H1 (cell line): ENCODE measurements at regions not wholly inside any gene's neighbourhood (a gene's known extent, or its start where the extent isn't known, plus 50 kb on each side); places are given as distances from the start of the nearest gene placed in this dataset.

Source experiments
- CTCF ChIA-PET: fragments of 300-600 bp; sonication (Branson Sonifier 250); formaldehyde crosslinking; loops from one replicate; lab custom pipeline; 2021; ENCODE audit not compliant: partially characterized antibody; lab: Charles Lee
- POLR2A ChIA-PET: fragments of 300-600 bp; sonication (Branson Sonifier 250); formaldehyde crosslinking; loops from one replicate; lab custom pipeline; 2021; ENCODE audit warnings: inconsistent platforms; ENCODE audit not compliant: partially characterized antibody; lab: Charles Lee
- DNase-seq, 2 experiments: peaks; one replicate each; pipeline versions ENCODE4 v3.0.0 to v3.0.0-alpha.2; 2010 to 2022; ENCODE audit warnings: low spot score in 2 of 2, low read depth in 1 of 2, mixed read lengths in 1 of 2
- FAIRE-seq: peaks from 2 replicates; lab custom pipeline; 2011; peaks lifted over from hg19 to GRCh38; lab: Jason Lieb, UNC
- H2AFZ ChIP-seq: 2 replicates; pipeline ENCODE4 v1.8.1; 2012; ENCODE audit warnings: low read length, inconsistent platforms
- H2AK5ac ChIP-seq: 2 replicates; pipeline ENCODE4 v1.6.1; 2013; ENCODE audit warnings: low read depth, low read length
- H2BK120ac ChIP-seq: replicated peaks from 2 replicates; pipeline ENCODE3; 2013; ENCODE audit warnings: low read depth, low read length, inconsistent platforms
- H2BK12ac ChIP-seq: 2 replicates; pipeline ENCODE4 v1.6.1; 2013; ENCODE audit warnings: low read depth, low read length
- H2BK15ac ChIP-seq: 2 replicates; pipeline ENCODE4 v1.6.1; 2013; ENCODE audit warnings: low read length
- H2BK20ac ChIP-seq: 2 replicates; pipeline ENCODE4 v1.6.1; 2013; ENCODE audit warnings: low read length
- H2BK5ac ChIP-seq: 2 replicates; pipeline ENCODE4 v1.6.1; 2013; ENCODE audit warnings: low read depth, low read length
- H3K14ac ChIP-seq: 2 replicates; pipeline ENCODE4 v1.6.1; 2013; ENCODE audit warnings: inconsistent platforms; ENCODE audit not compliant: insufficient read length
- H3K18ac ChIP-seq: 2 replicates; pipeline ENCODE4 v1.6.1; 2013; ENCODE audit warnings: low read length; ENCODE audit errors: extremely low read depth
- H3K23ac ChIP-seq: 2 replicates; pipeline ENCODE4 v1.6.1; 2013; ENCODE audit warnings: inconsistent platforms; ENCODE audit not compliant: insufficient read length
- H3K23me2 ChIP-seq: 2 replicates; pipeline ENCODE4 v1.6.1; 2013; ENCODE audit warnings: low read depth, low read length
- H3K27ac ChIP-seq: 2 replicates; pipeline ENCODE4 v1.6.1; 2011; ENCODE audit warnings: low read depth, low read length, inconsistent platforms
- H3K27me3 ChIP-seq, 4 experiments: replicated peaks in 1 of 4; 1 replicate in 1 of 4; 2 replicates in 3 of 4; pipeline versions ENCODE4 v1.6.1 to v1.8.1; 2011 to 2013; ENCODE audit warnings: low read length in 3 of 4, mild to moderate bottlenecking in 3 of 4, inconsistent platforms in 2 of 4, mixed read lengths in 2 of 4, moderate library complexity in 1 of 4; ENCODE audit not compliant: control insufficient read depth in 3 of 4, insufficient read depth in 3 of 4; ENCODE audit errors: extremely low read depth in 1 of 4
- H3K36me3 ChIP-seq, 4 experiments: 2 replicates each; pipeline versions ENCODE4 v1.6.1 to v1.8.1; 2011 to 2013; ENCODE audit warnings: mild to moderate bottlenecking in 4 of 4, low read length in 3 of 4, moderate library complexity in 2 of 4, control low read depth in 1 of 4, inconsistent platforms in 1 of 4; ENCODE audit not compliant: insufficient read depth in 4 of 4, control insufficient read depth in 2 of 4
- H3K4ac ChIP-seq: replicated peaks from 2 replicates; pipeline ENCODE3; 2013; ENCODE audit warnings: low read length, low read depth, mixed read lengths, inconsistent platforms; ENCODE audit not compliant: insufficient read length
- H3K4me1 ChIP-seq, 4 experiments: replicated peaks in 1 of 4; 1 replicate in 1 of 4; 2 replicates in 3 of 4; pipeline versions ENCODE4 v1.6.1 to v1.8.1; 2011 to 2013; ENCODE audit warnings: low read length in 3 of 4, inconsistent platforms in 2 of 4, mixed read lengths in 1 of 4; ENCODE audit not compliant: insufficient read depth in 4 of 4, control insufficient read depth in 3 of 4
- H3K4me2 ChIP-seq, 2 experiments: 2 replicates each; pipeline versions ENCODE4 v1.6.1 to v1.8.1; 2011 to 2013; ENCODE audit warnings: low read depth in 2 of 2, low read length in 2 of 2, control low read depth in 1 of 2, inconsistent platforms in 1 of 2, mild to moderate bottlenecking in 1 of 2; ENCODE audit not compliant: insufficient read depth in 1 of 2
- H3K4me3 ChIP-seq, 4 experiments: fragments of 200-600, 300-600 bp in 1 of 4; sonication (generic), shearing (Covaris generic), sonication (Bioruptor Twin) in 1 of 4; 2 replicates each; pipeline versions ENCODE4 v1.5.1 to v1.8.1; 2011 to 2016; ENCODE audit warnings: low read length in 4 of 4, low read depth in 3 of 4, control low read depth in 2 of 4, inconsistent platforms in 2 of 4, mild to moderate bottlenecking in 2 of 4, mixed read lengths in 1 of 4, moderate library complexity in 1 of 4; ENCODE audit not compliant: insufficient read depth in 2 of 4; ENCODE audit errors: extremely low read depth in 1 of 4
- H3K56ac ChIP-seq: replicated peaks from 2 replicates; pipeline ENCODE3; 2013; ENCODE audit warnings: low read depth, mild to moderate bottlenecking, mixed read lengths, low read length, inconsistent platforms; ENCODE audit not compliant: insufficient read length
- H3K79me1 ChIP-seq: 2 replicates; pipeline ENCODE4 v1.6.1; 2013; ENCODE audit warnings: low read depth, low read length, control low read depth
- H3K79me2 ChIP-seq, 2 experiments: 2 replicates each; pipeline versions ENCODE4 v1.6.1 to v1.8.1; 2012 to 2013; ENCODE audit warnings: low read length in 2 of 2, mild to moderate bottlenecking in 2 of 2, inconsistent platforms in 1 of 2; ENCODE audit not compliant: insufficient read depth in 2 of 2, control insufficient read depth in 1 of 2
- H3K9ac ChIP-seq, 4 experiments: replicated peaks in 1 of 4; 1 replicate in 1 of 4; 2 replicates in 3 of 4; pipeline versions ENCODE4 v1.6.1 to v1.8.1; 2011 to 2013; ENCODE audit warnings: low read depth in 3 of 4, low read length in 3 of 4, control low read depth in 2 of 4, mild to moderate bottlenecking in 2 of 4, moderate library complexity in 2 of 4, inconsistent platforms in 1 of 4; ENCODE audit errors: extremely low read depth in 1 of 4
- H3K9me3 ChIP-seq, 2 experiments: 2 replicates each; pipeline versions ENCODE4 v1.6.1 to v1.8.1; 2012 to 2013; ENCODE audit warnings: mild to moderate bottlenecking in 2 of 2, moderate library complexity in 2 of 2, control low read depth in 1 of 2, inconsistent platforms in 1 of 2, low read depth in 1 of 2, low read length in 1 of 2, mixed read lengths in 1 of 2; ENCODE audit not compliant: insufficient read depth in 2 of 2
- H4K20me1 ChIP-seq, 2 experiments: replicated peaks in 1 of 2; 2 replicates each; pipeline versions ENCODE3 to v1.8.1; 2011 to 2013; ENCODE audit warnings: inconsistent platforms in 2 of 2, low read length in 2 of 2, mild to moderate bottlenecking in 1 of 2; ENCODE audit not compliant: insufficient read depth in 2 of 2, control insufficient read depth in 1 of 2
- H4K5ac ChIP-seq: 2 replicates; pipeline ENCODE4 v1.6.1; 2013; ENCODE audit warnings: low read length, low read depth, mixed read lengths, inconsistent platforms; ENCODE audit not compliant: insufficient read length
- H4K8ac ChIP-seq: 2 replicates; pipeline ENCODE4 v1.8.0; 2013; ENCODE audit warnings: mild to moderate bottlenecking, moderate library complexity, low read length, inconsistent platforms; ENCODE audit not compliant: insufficient read depth; ENCODE audit errors: extremely low read depth
- H4K91ac ChIP-seq: replicated peaks from 2 replicates; pipeline ENCODE3; 2013; ENCODE audit warnings: low read length, mixed read lengths, inconsistent platforms; ENCODE audit not compliant: insufficient read length
- CEBPB ChIP-seq: IDR thresholded peaks from 2 replicates; pipeline ENCODE4 v1.6.1; 2012; ENCODE audit warnings: low read depth, low read length
- EZH2 ChIP-seq: fragments of 200-600 bp; sonication (generic); IDR thresholded peaks from 2 replicates; pipeline ENCODE4 v1.7.1; 2012; ENCODE audit warnings: low read depth, mild to moderate bottlenecking, moderate library complexity, low read length, inconsistent platforms; ENCODE audit not compliant: severe bottlenecking
- KDM4A ChIP-seq: IDR thresholded peaks from one replicate; pipeline ENCODE4 v1.7.1; 2012; ENCODE audit warnings: low read depth, mild to moderate bottlenecking, moderate library complexity, low read length, inconsistent platforms; ENCODE audit not compliant: severe bottlenecking
- POLR2AphosphoS5 ChIP-seq: IDR thresholded peaks from 2 replicates; pipeline ENCODE4 v1.6.1; 2011; ENCODE audit warnings: low read depth, low read length
- RBBP5 ChIP-seq: IDR thresholded peaks from 2 replicates; pipeline ENCODE4 v1.7.1; 2012; ENCODE audit warnings: low read depth, mild to moderate bottlenecking, inconsistent platforms, low read length, moderate library complexity, borderline replicate concordance
- TAF7 ChIP-seq: optimal IDR thresholded peaks from 2 replicates; pipeline ENCODE3; 2011; ENCODE audit warnings: low read depth, mild to moderate bottlenecking, inconsistent platforms, low read length, moderate library complexity, borderline replicate concordance
- TBP ChIP-seq: IDR thresholded peaks from 2 replicates; pipeline ENCODE4 v1.6.1; 2011; ENCODE audit warnings: low read depth, low read length, improper control_type of control experiment
- WGBS, 2 experiments: shearing (Covaris generic) in 1 of 2; methylation state at CpG; one replicate each; pipeline versions ENCODE4 v1.1.6 to v1.1.7; 2013 to 2015; ENCODE audit warnings: low lambda C conversion rate in 2 of 2, mixed read lengths in 2 of 2, inconsistent platforms in 1 of 2, low coverage in 1 of 2, missing lambda C conversion rate in 1 of 2; ENCODE audit not compliant: insufficient replicate concordance in 2 of 2, insufficient coverage in 1 of 2, insufficient read length in 1 of 2; ENCODE audit errors: extremely low coverage in 1 of 2, missing lambda C conversion rate in 1 of 2; 5-methylcytosine and 5-hydroxymethylcytosine counted together
- TF ChIP-seq, protein P1 (sequence below): IDR thresholded peaks from 2 replicates; pipeline ENCODE4 v1.6.1; 2012; ENCODE audit warnings: inconsistent platforms

DNA sequence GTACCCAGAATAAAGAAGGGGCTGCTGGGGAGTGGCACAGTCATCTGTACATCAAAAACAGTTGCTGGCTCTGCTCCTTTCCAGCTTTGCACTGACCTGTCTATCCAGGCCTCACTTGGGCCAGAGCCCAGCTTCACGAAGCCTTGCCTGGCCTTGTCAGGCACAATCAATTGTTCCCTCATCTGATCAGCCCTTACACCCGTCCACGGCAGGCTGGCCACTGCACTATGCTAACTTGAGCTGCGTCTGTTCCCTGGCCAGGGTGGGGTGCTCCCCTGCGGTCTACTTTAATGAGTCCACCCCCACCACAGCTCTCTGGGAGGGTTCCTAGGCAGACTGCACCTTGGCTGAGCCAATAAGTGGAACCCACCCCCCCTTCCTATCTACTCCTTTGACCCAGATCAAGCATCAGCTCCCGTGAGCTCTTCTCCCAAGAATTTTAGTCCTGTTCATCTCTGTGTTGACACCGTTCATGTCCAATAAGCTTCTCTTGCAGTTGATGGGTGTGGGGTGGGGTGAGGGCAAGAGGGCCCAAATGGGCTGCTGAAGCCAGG is 74.3 kb upstream of the MLN start:
- no peak overlapping the region for H3K4me2 ChIP-seq
- H2AFZ ChIP-seq: no peak overlapping the region
- H3K56ac ChIP-seq: no peak overlapping the region
- H2BK12ac ChIP-seq: 0 out of 2 replicates have a peak overlapping the region, but pooled peaks have one; percentile 19
- H3K18ac ChIP-seq: no peak overlapping the region
- H3K79me1 ChIP-seq: no peaks in the 10 kb centered on the region
- no peak overlapping the region for H2AK5ac ChIP-seq
- no peaks in the 10 kb centered on the region for H3K79me2 ChIP-seq
- DNase-seq (no peak), FAIRE-seq (no peak)
- H4K8ac ChIP-seq: no peak overlapping the region; the same call in 1 of the 2 replicates
- H3K4ac ChIP-seq: no peak overlapping the region
- H3K4me1 ChIP-seq: peaks cover 0 to 7% (median 0%) of the 10 kb centered on the region in 4 experiments; a peak in 3 of 7 replicates
- no peak overlapping the region for H3K4me3 ChIP-seq
- no peaks in the 10 kb centered on the region for H3K27me3 ChIP-seq
- H3K9me3 ChIP-seq: no peaks in the 10 kb centered on the region
- WGBS, 2 experiments: 93% methylated on average over 7 of the region's 7 CpGs; no CpG with 5 or more reads in 1 of the 2 experiments
- 0 out of 2 replicates have a peak overlapping the region, but pooled peaks have one; percentile 32 for H2BK20ac ChIP-seq
- H3K14ac ChIP-seq: no peak overlapping the region
- no peak overlapping the region for H3K23ac ChIP-seq
- no peak overlapping the region for H3K27ac ChIP-seq
- no peak overlapping the region for H2BK120ac ChIP-seq
- ChIA-PET CTCF (interaction anchor here (0.5 to 1.7 kb wide), 9 partner anchors 11 to 891 kb away, joined by 3 to 4 read pairs (median 3); no protein-coding TSS in a partner anchor), POLR2A (interaction anchor here (1.0 kb wide), 2 partner anchors 9 kb away, joined by 3 read pairs; no protein-coding TSS in a partner anchor)
- H4K5ac ChIP-seq: no peak overlapping the region
- H3K9ac ChIP-seq: no peak overlapping the region; a peak in 1 of 7 replicates
- TF ChIP-seq, protein P1, sequence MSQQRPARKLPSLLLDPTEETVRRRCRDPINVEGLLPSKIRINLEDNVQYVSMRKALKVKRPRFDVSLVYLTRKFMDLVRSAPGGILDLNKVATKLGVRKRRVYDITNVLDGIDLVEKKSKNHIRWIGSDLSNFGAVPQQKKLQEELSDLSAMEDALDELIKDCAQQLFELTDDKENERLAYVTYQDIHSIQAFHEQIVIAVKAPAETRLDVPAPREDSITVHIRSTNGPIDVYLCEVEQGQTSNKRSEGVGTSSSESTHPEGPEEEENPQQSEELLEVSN: no peak
- TF ChIP-seq TAF7 (no peak), RBBP5 (no peak), TBP (no peak), EZH2 (no peak), CEBPB (no peak), POLR2AphosphoS5 (no peak), KDM4A (no peak)
- TF ChIP-seq, all 59 proteins: peak for 0
- no peak overlapping the region for H2BK5ac ChIP-seq
- H4K20me1 ChIP-seq: no peaks in the 10 kb centered on the region
- no peaks in the 10 kb centered on the region for H3K23me2 ChIP-seq
- no peak overlapping the region; the same call in 1 of the 2 replicates for H2BK15ac ChIP-seq
- H3K36me3 ChIP-seq: no peaks in the 10 kb centered on the region
- H4K91ac ChIP-seq: no peak overlapping the region
